ENCODE measurements at regions not wholly inside any gene's neighbourhood (a gene's known extent, or its start where the extent isn't known, plus 50 kb on each side); places are given as distances from the start of the nearest gene placed in this dataset.
"Not testable (repeated sequence)": the region's sequence is repeated elsewhere in the genome, so short reads cannot be mapped to it uniquely, and the experiment has no call there.

DNA sequence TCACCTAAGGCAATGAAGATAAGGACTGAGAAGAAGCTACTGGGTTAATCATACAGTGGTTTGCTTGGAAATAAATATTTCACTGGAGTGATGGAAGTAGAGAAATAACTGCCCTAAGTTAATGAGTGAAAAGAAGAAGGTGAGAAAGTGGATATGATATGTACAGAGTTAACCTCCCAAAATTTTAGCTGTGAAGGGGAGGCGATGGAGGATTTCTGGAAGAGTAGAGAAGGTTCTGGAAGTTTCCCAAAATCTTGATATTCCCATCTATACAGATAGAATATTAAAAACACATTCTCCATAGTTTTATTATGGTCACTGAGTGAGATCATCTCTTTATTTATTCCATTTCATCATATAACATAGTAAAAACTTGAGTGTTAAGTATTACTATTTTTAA lies 296.6 kb upstream of the RGPD4 start:
- Histone ChIP-seq H3K9me2 (ENCODE audit: insufficient read depth, low read length) (no peaks in the 10 kb centered on the region; the same call in 1 of the 2 replicates), H3K4me2 (ENCODE audit: low read length) (no peak overlapping the region), H3K79me2 (ENCODE audit: insufficient read depth, low read depth, low read length) (no peaks in the 10 kb centered on the region), H3K4me1 (ENCODE audit: insufficient read depth, low read length, poor library complexity, severe bottlenecking) (no peaks in the 10 kb centered on the region), H3K27ac (ENCODE audit: low read depth, low read length, poor library complexity, severe bottlenecking) (no peak overlapping the region), H2AFZ (ENCODE audit: low read length) (no peak overlapping the region), H3K4me3 (ENCODE audit: low read depth, low read length, poor library complexity, severe bottlenecking) (no peak overlapping the region), H3K9me3 (ENCODE audit: low read length) (no peaks in the 10 kb centered on the region), H4K20me1 (ENCODE audit: insufficient read depth, low read length) (no peaks in the 10 kb centered on the region), H3K36me3 (ENCODE audit: insufficient read depth, low read length) (no peaks in the 10 kb centered on the region)
- ChIA-PET CTCF (ENCODE audit: unreplicated experiment) (no interaction called here), POLR2A (no interaction called here)
- no TSS peak for BruUV-seq (replicated peaks)
- DNase-seq (ENCODE audit: low spot score): no peak
- no peak for TF ChIP-seq EZH2phosphoT487 (IDR thresholded peaks at IDR 0.05; ENCODE audit: borderline replicate concordance, low read depth, low read length)
- TF ChIP-seq, protein P1, sequence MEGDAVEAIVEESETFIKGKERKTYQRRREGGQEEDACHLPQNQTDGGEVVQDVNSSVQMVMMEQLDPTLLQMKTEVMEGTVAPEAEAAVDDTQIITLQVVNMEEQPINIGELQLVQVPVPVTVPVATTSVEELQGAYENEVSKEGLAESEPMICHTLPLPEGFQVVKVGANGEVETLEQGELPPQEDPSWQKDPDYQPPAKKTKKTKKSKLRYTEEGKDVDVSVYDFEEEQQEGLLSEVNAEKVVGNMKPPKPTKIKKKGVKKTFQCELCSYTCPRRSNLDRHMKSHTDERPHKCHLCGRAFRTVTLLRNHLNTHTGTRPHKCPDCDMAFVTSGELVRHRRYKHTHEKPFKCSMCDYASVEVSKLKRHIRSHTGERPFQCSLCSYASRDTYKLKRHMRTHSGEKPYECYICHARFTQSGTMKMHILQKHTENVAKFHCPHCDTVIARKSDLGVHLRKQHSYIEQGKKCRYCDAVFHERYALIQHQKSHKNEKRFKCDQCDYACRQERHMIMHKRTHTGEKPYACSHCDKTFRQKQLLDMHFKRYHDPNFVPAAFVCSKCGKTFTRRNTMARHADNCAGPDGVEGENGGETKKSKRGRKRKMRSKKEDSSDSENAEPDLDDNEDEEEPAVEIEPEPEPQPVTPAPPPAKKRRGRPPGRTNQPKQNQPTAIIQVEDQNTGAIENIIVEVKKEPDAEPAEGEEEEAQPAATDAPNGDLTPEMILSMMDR (conservative IDR thresholded peaks at IDR 0.05; ENCODE audit: low read length): no peak
- intact Hi-C loops (cut with micrococcal nuclease; ENCODE audit: unreplicated experiment): no loop called here

DNA sequence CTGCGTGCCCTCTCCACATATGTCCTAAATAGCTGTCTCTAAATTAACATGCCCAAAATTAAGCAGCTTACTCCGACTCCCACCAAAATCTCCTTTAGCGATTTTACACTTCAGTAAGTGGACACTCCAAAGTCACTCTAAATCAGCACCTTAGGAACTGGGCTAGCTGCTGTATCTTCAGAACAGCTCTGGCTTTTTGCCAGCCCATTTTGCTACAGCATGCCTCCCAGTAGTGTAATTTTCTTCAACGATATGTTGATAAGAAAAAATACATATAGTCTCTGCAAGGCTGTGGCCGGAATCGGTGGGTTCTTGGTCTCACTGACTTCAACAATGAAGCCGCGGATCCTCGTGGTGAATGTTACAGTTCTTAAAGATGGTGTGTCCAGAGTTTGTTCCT lies 291.8 kb upstream of the RGPD4 start:
- Histone ChIP-seq H3K9me2 (ENCODE audit: insufficient read depth, low read length) (no peaks in the 10 kb centered on the region), H3K79me2 (ENCODE audit: insufficient read depth, low read depth, low read length) (no peaks in the 10 kb centered on the region), H3K27ac (ENCODE audit: low read depth, low read length, poor library complexity, severe bottlenecking) (no peak overlapping the region), H2AFZ (ENCODE audit: low read length) (no peak overlapping the region), H3K4me3 (ENCODE audit: low read depth, low read length, poor library complexity, severe bottlenecking) (no peak overlapping the region), H3K4me1 (ENCODE audit: insufficient read depth, low read length, poor library complexity, severe bottlenecking) (no peaks in the 10 kb centered on the region), H3K9me3 (ENCODE audit: low read length) (no peaks in the 10 kb centered on the region), H4K20me1 (ENCODE audit: insufficient read depth, low read length) (no peaks in the 10 kb centered on the region), H3K36me3 (ENCODE audit: insufficient read depth, low read length) (no peaks in the 10 kb centered on the region), H3K4me2 (ENCODE audit: low read length) (no peak overlapping the region)
- DNase-seq (ENCODE audit: low spot score): no peak
- no TSS peak for BruUV-seq (replicated peaks)
- ChIA-PET POLR2A (no interaction called here), CTCF (ENCODE audit: unreplicated experiment) (no interaction called here)
- intact Hi-C loops (cut with micrococcal nuclease; ENCODE audit: unreplicated experiment): no loop called here
- no peak for TF ChIP-seq EZH2phosphoT487 (IDR thresholded peaks at IDR 0.05; ENCODE audit: borderline replicate concordance, low read depth, low read length)
- TF ChIP-seq, protein P1 (conservative IDR thresholded peaks at IDR 0.05; ENCODE audit: low read length): no peak

DNA sequence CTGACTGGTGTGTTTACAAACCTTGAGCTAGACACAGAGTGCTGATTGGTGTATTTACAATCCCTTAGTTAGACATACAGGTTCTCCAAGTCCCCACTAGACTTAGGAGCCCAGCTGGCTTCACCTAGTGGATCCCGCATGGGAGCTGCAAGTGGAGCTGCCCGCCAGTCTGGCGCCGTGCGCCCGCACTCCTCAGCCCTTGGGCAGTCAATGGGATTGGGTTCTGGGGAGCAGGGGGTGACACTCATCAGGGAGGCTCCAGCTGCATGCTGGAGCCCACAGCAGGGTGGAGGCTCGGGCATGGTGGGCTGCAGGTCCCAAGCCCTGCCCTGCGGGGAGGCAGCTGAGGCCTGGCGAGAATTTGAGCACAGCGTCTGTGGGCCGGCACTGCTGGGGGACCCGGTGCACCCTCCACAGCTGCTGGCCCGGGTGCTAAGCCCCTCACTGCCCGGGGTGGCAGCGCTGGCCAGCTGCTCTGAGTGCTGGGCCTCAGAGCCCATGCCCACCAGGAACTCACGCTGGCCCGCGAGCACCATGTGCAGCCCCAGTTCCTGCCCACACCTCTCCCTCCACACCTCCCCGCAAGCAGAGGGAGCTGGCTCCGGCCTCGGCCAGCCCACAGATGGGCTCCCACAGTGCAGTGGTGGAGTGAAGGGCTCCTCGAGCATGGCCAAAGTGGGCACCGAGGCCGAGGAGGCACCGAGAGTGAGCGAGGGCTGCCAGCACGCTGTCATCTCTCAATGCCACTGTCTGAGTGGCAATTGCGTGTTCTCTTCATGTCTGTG lies 290.6 kb upstream of the RGPD4 start:
- POLR2A ChIA-PET: not testable (repeated sequence)

More for the DNA sequence above, 290.6 kb upstream of the RGPD4 start:
- H3K4me1 ChIP-seq (ENCODE audit: insufficient read depth, low read length, poor library complexity, severe bottlenecking); H3K4me3 ChIP-seq (ENCODE audit: low read depth, low read length, poor library complexity, severe bottlenecking); H4K20me1 ChIP-seq (ENCODE audit: insufficient read depth, low read length); H3K4me2 ChIP-seq (ENCODE audit: low read length); H3K27ac ChIP-seq (ENCODE audit: low read depth, low read length, poor library complexity, severe bottlenecking); CTCF ChIA-PET (ENCODE audit: unreplicated experiment); H2AFZ ChIP-seq (ENCODE audit: low read length); BruUV-seq (replicated peaks); DNase-seq (ENCODE audit: low spot score); H3K36me3 ChIP-seq (ENCODE audit: insufficient read depth, low read length); H3K9me2 ChIP-seq (ENCODE audit: insufficient read depth, low read length); H3K9me3 ChIP-seq (ENCODE audit: low read length); intact Hi-C loops (cut with micrococcal nuclease; ENCODE audit: unreplicated experiment); H3K79me2 ChIP-seq (ENCODE audit: insufficient read depth, low read depth, low read length): not testable (repeated sequence)
